Endothelial cell of umbilical vein (primary cell): ENCODE measurements at regions not wholly inside any gene's neighbourhood (a gene's known extent, or its start where the extent isn't known, plus 50 kb on each side); places are given as distances from the start of the nearest gene placed in this dataset.

Experiments used
- BruUV-seq: library from RNA; stranded (reverse); fragments of 400-500 nt; replicated peaks from 2 replicates; lab custom pipeline; 2021; lab: Mats Ljungman, UMichigan
- CTCF ChIA-PET: fragments of 300-600, 350-600 bp; sonication (Branson Sonifier 250); formaldehyde crosslinking; loops from one replicate; lab custom pipeline; 2021; ENCODE audit warnings: antibody characterized with exemption, inconsistent platforms; lab: Charles Lee
- POLR2A ChIA-PET: fragments of 300-600, 350-600 bp; sonication (Branson Sonifier 250); formaldehyde crosslinking; loops from one replicate; lab custom pipeline; 2021; ENCODE audit warnings: antibody characterized with exemption, inconsistent platforms; lab: Charles Lee
- DNase-seq: peaks from one replicate; pipeline ENCODE4 v3.0.0-alpha.2; 2011; ENCODE audit warnings: low read depth, low spot score
- FAIRE-seq: peaks from 2 replicates; lab custom pipeline; 2011; peaks lifted over from hg19 to GRCh38; lab: Jason Lieb, UNC
- H2AFZ ChIP-seq: 2 replicates; pipeline ENCODE4 v1.6.0; 2012; ENCODE audit warnings: low read depth, low read length, control low read depth, inconsistent platforms
- H3K27ac ChIP-seq: 2 replicates; pipeline ENCODE4 v1.5.1; 2011; ENCODE audit warnings: low read depth, mild to moderate bottlenecking, control low read depth, low read length, moderate library complexity; ENCODE audit not compliant: insufficient read depth
- H3K27me3 ChIP-seq, 2 experiments: 2 replicates each; pipeline versions ENCODE4 v1.6.0 to v1.6.1; 2011; ENCODE audit warnings: low read length in 2 of 2, mixed read lengths in 1 of 2; ENCODE audit not compliant: control insufficient read depth in 2 of 2, insufficient read depth in 2 of 2
- H3K36me3 ChIP-seq, 2 experiments: 2 replicates in 1 of 2; 3 replicates in 1 of 2; pipeline ENCODE4 v1.5.1; 2011; ENCODE audit warnings: low read length in 2 of 2, mild to moderate bottlenecking in 1 of 2, moderate library complexity in 1 of 2; ENCODE audit not compliant: control insufficient read depth in 2 of 2, insufficient read depth in 2 of 2; ENCODE audit errors: extremely low read depth in 1 of 2
- H3K4me1 ChIP-seq: 3 replicates; pipeline ENCODE4 v1.5.1; 2011; ENCODE audit warnings: mild to moderate bottlenecking, low read length; ENCODE audit not compliant: control insufficient read depth, insufficient read depth; ENCODE audit errors: extremely low read depth
- H3K4me2 ChIP-seq: 2 replicates; pipeline ENCODE4 v1.6.1; 2011; ENCODE audit warnings: low read length, control low read depth, mixed read lengths; ENCODE audit not compliant: insufficient read depth
- H3K4me3 ChIP-seq, 3 experiments: fragments of 200-600 bp in 1 of 3; sonication (generic), shearing (Covaris generic) in 1 of 3; replicated peaks in 1 of 3; 2 replicates each; pipeline ENCODE4 v1.5.1; 2011 to 2016; ENCODE audit warnings: control low read depth in 3 of 3, low read length in 3 of 3, mild to moderate bottlenecking in 2 of 3, inconsistent platforms in 1 of 3, low read depth in 1 of 3, moderate library complexity in 1 of 3; ENCODE audit not compliant: insufficient read depth in 1 of 3
- H3K79me2 ChIP-seq: 2 replicates; pipeline ENCODE4 v1.6.0; 2012; ENCODE audit warnings: low read length, inconsistent platforms; ENCODE audit not compliant: control insufficient read depth, insufficient read depth
- H3K9ac ChIP-seq: replicated peaks from 2 replicates; pipeline ENCODE3; 2011; ENCODE audit warnings: low read length, control low read depth; ENCODE audit not compliant: insufficient read depth; ENCODE audit errors: extremely low read depth
- H3K9me1 ChIP-seq: replicated peaks from 3 replicates; pipeline ENCODE4 v1.6.0; 2011; ENCODE audit warnings: mild to moderate bottlenecking, low read length; ENCODE audit not compliant: control insufficient read depth, insufficient read depth; ENCODE audit errors: extremely low read depth
- H3K9me3 ChIP-seq: replicated peaks from 2 replicates; pipeline ENCODE4 v1.5.1; 2012; ENCODE audit warnings: low read length, inconsistent platforms; ENCODE audit not compliant: control insufficient read depth, insufficient read depth
- H4K20me1 ChIP-seq: replicated peaks from 2 replicates; pipeline ENCODE3; 2011; ENCODE audit warnings: mild to moderate bottlenecking, low read length; ENCODE audit not compliant: control insufficient read depth, insufficient read depth; ENCODE audit errors: extremely low read depth
- CTCF ChIP-seq, 2 donors: IDR thresholded peaks; 1 replicate in 1 of 2; 2 replicates in 1 of 2; pipeline ENCODE4 v1.5.1; 2011; ENCODE audit warnings: low read length in 2 of 2, mild to moderate bottlenecking in 2 of 2, moderate library complexity in 2 of 2, control low read depth in 1 of 2, inconsistent platforms in 1 of 2, low read depth in 1 of 2; ENCODE audit not compliant: insufficient read depth in 1 of 2; ENCODE audit errors: extremely low read depth in 1 of 2
- EZH2 ChIP-seq: IDR thresholded peaks from 2 replicates; pipeline ENCODE4 v1.6.1; 2012; ENCODE audit warnings: borderline replicate concordance, low read depth, mild to moderate bottlenecking, moderate library complexity, low read length, inconsistent platforms; ENCODE audit not compliant: severe bottlenecking
- FOS ChIP-seq: IDR thresholded peaks from 2 replicates; pipeline ENCODE4 v1.6.1; 2011; ENCODE audit warnings: mild to moderate bottlenecking, low read length, moderate library complexity, borderline replicate concordance; ENCODE audit not compliant: insufficient read depth
- GATA2 ChIP-seq: IDR thresholded peaks from 2 replicates; pipeline ENCODE4 v1.7.0; 2011; ENCODE audit warnings: low read depth, mild to moderate bottlenecking, moderate library complexity, mixed read lengths, low read length; ENCODE audit not compliant: insufficient read length, insufficient read depth
- JUN ChIP-seq: IDR thresholded peaks from 2 replicates; pipeline ENCODE4 v1.6.1; 2011; ENCODE audit warnings: borderline replicate concordance, low read depth; ENCODE audit not compliant: insufficient read length, insufficient read depth
- MAX ChIP-seq: IDR thresholded peaks from 2 replicates; pipeline ENCODE4 v1.6.1; 2011; ENCODE audit not compliant: insufficient read depth, insufficient read length
- MYC ChIP-seq: IDR thresholded peaks from one replicate; pipeline ENCODE4 v1.6.1; 2011; ENCODE audit warnings: mild to moderate bottlenecking, low read depth, low read length
- POLR2A ChIP-seq: IDR thresholded peaks from 2 replicates; pipeline ENCODE4 v1.6.1; 2012; ENCODE audit warnings: low read depth, mild to moderate bottlenecking, control low read depth, low read length
- POLR2AphosphoS5 ChIP-seq: IDR thresholded peaks from 2 replicates; pipeline ENCODE4 v1.6.1; 2012; ENCODE audit warnings: low read depth, mild to moderate bottlenecking, control low read depth, low read length, moderate library complexity; ENCODE audit not compliant: insufficient read depth
- dilution Hi-C: fragments of 300-500 bp; cut with MboI; formaldehyde crosslinking; loops from one replicate; pipeline ENCODE4 v1.15.0; 2019; ENCODE audit warnings: low sequenced_read_pairs; ENCODE audit not compliant: extremely low pct_ligation_motif_present
- intact Hi-C: fragments of 100-400 bp; cut with micrococcal nuclease; formaldehyde crosslinking; loops from one replicate; pipeline ENCODE4 v1.10.0; 2022

- POLR2A ChIA-PET, result no interaction called here
- Histone ChIP-seq H3K4me3 (no peak overlapping the region), H3K4me1 (no peaks in the 10 kb centered on the region), H4K20me1 (no peaks in the 10 kb centered on the region), H3K9ac (no peak overlapping the region), H3K4me2 (no peak overlapping the region), H3K36me3 (no peaks in the 10 kb centered on the region), H3K27ac (no peak overlapping the region), H2AFZ (no peak overlapping the region), H3K27me3 (no peaks in the 10 kb centered on the region), H3K9me1 (no peaks in the 10 kb centered on the region), H3K79me2 (no peaks in the 10 kb centered on the region), H3K9me3 (no peaks in the 10 kb centered on the region)
- intact Hi-C loops, result no loop called here
- no TSS peak for BruUV-seq
- DNase-seq, result no peak
- no peak for FAIRE-seq
- CTCF ChIA-PET, result no interaction called here
- dilution Hi-C loops, result no loop called here
- TF ChIP-seq CTCF (IDR thresholded peaks at IDR 0.05; ENCODE audit: extremely low read depth in 1 of 2, insufficient read depth in 1 of 2, low read depth in 1 of 2, low read length in 2 of 2), result no peak
- no peak for TF ChIP-seq JUN
- TF ChIP-seq GATA2, result no peak
- TF ChIP-seq POLR2AphosphoS5, result no peak
- TF ChIP-seq FOS, result no peak
- TF ChIP-seq POLR2A, result no peak
- TF ChIP-seq MYC, result no peak
- TF ChIP-seq MAX, result no peak
- TF ChIP-seq EZH2, result no peak
Measured at GRCh38 chr5:176188085-176188484, 50.1 kb upstream of the SIMC1 start.
